ENCODE measurements at regions not wholly inside any gene's neighbourhood (a gene's known extent, or its start where the extent isn't known, plus 50 kb on each side); places are given as distances from the start of the nearest gene placed in this dataset.
"Not testable (repeated sequence)": the region's sequence is repeated elsewhere in the genome, so short reads cannot be mapped to it uniquely, and the experiment has no call there.

GRCh38 chr12:97711392-97711791 lies 248.8 kb downstream of the RMST start:
- DNase-seq (ENCODE audit: low read depth in 2 of 2, low spot score in 1 of 2): no peak

GRCh38 chr12:97713270-97713669 lies 250.7 kb downstream of the RMST start:
- DNase-seq (ENCODE audit: low read depth in 2 of 2, low spot score in 1 of 2): no peak

- no peak for DNase-seq (ENCODE audit: low read depth in 2 of 2, low spot score in 1 of 2)
Observed at GRCh38 chr12:97714107-97714563, 251.5 kb downstream of the RMST start.

GRCh38 chr12:97716356-97716755 lies 253.8 kb downstream of the RMST start:
- no peak for DNase-seq (ENCODE audit: low read depth in 2 of 2, low spot score in 1 of 2)

GRCh38 chr12:97723801-97724200 lies 261.2 kb downstream of the RMST start:
- DNase-seq (ENCODE audit: low read depth in 2 of 2, low spot score in 1 of 2): not testable (repeated sequence)

- DNase-seq (ENCODE audit: low read depth in 2 of 2, low spot score in 1 of 2): no peak
Observed at GRCh38 chr12:97745406-97746101, 282.9 kb downstream of the RMST start.

- no peak for DNase-seq (ENCODE audit: low read depth in 2 of 2, low spot score in 1 of 2)
Observed at GRCh38 chr12:97748298-97748697, 285.7 kb downstream of the RMST start.

- DNase-seq (ENCODE audit: low read depth in 2 of 2, low spot score in 1 of 2): no peak
Observed at GRCh38 chr12:97751704-97752103, 289.1 kb downstream of the RMST start.

- DNase-seq (ENCODE audit: low read depth in 2 of 2, low spot score in 1 of 2): no peak
Observed at GRCh38 chr12:97752129-97752528, 289.5 kb downstream of the RMST start.

GRCh38 chr12:97753332-97753731 lies 290.7 kb downstream of the RMST start:
- no peak for DNase-seq (ENCODE audit: low read depth in 2 of 2, low spot score in 1 of 2)

- DNase-seq (ENCODE audit: low read depth in 2 of 2, low spot score in 1 of 2): no peak
Observed at GRCh38 chr12:97754306-97754705, 291.7 kb downstream of the RMST start.

- no peak for DNase-seq (ENCODE audit: low read depth in 2 of 2, low spot score in 1 of 2)
Observed at GRCh38 chr12:97756066-97756666, 293.6 kb downstream of the RMST start.

GRCh38 chr12:97756741-97757140 lies 294.1 kb downstream of the RMST start:
- no peak for DNase-seq (ENCODE audit: low read depth in 2 of 2, low spot score in 1 of 2)

- no peak for DNase-seq (ENCODE audit: low read depth in 2 of 2, low spot score in 1 of 2)
Observed at GRCh38 chr12:97757481-97758193, 295.0 kb downstream of the RMST start.

GRCh38 chr12:97758194-97758501 lies 295.5 kb downstream of the RMST start:
- no peak for DNase-seq (ENCODE audit: low read depth in 2 of 2, low spot score in 1 of 2)

GRCh38 chr12:97758586-97758985 lies 296.0 kb downstream of the RMST start:
- no peak for DNase-seq (ENCODE audit: low read depth in 2 of 2, low spot score in 1 of 2)

- no peak for DNase-seq (ENCODE audit: low read depth in 2 of 2, low spot score in 1 of 2)
Observed at GRCh38 chr12:97760601-97761000, 298.0 kb downstream of the RMST start.

- DNase-seq (ENCODE audit: low read depth in 2 of 2, low spot score in 1 of 2): no peak
Observed at GRCh38 chr12:97763113-97763512, 300.5 kb downstream of the RMST start.

- DNase-seq (ENCODE audit: low read depth in 2 of 2, low spot score in 1 of 2): no peak
Observed at GRCh38 chr12:97764700-97765099, 302.1 kb downstream of the RMST start.

GRCh38 chr12:97767347-97767746 lies 304.7 kb downstream of the RMST start:
- DNase-seq (ENCODE audit: low read depth in 2 of 2, low spot score in 1 of 2): no peak

GRCh38 chr12:97778111-97778510 lies 315.5 kb downstream of the RMST start:
- DNase-seq (ENCODE audit: low read depth in 2 of 2, low spot score in 1 of 2): no peak

GRCh38 chr12:97781342-97781741 lies 318.7 kb downstream of the RMST start:
- DNase-seq (ENCODE audit: low read depth in 2 of 2, low spot score in 1 of 2): no peak
